Neuronal stem cell (in vitro differentiated cells): ENCODE measurements at regions not wholly inside any gene's neighbourhood (a gene's known extent, or its start where the extent isn't known, plus 50 kb on each side); places are given as distances from the start of the nearest gene placed in this dataset.

Source experiments
- DNase-seq: peaks from one replicate; pipeline ENCODE4 v3.0.0-alpha.2; 2013; ENCODE audit warnings: low spot score
- H2AFZ ChIP-seq: one replicate; pipeline ENCODE4 v1.6.1; 2013; ENCODE audit warnings: mild to moderate bottlenecking, low read length, inconsistent platforms
- H2AK5ac ChIP-seq: 2 replicates; pipeline ENCODE4 v1.6.1; 2013; ENCODE audit warnings: low read depth, mild to moderate bottlenecking, inconsistent platforms, low read length, moderate library complexity, mixed read lengths
- H2BK120ac ChIP-seq: 2 replicates; pipeline ENCODE4 v1.6.1; 2013; ENCODE audit warnings: low read depth, mild to moderate bottlenecking, inconsistent platforms, low read length, moderate library complexity, mixed read lengths
- H2BK12ac ChIP-seq: one replicate; pipeline ENCODE4 v1.6.1; 2013; ENCODE audit warnings: low read length, inconsistent platforms
- H2BK15ac ChIP-seq: 2 replicates; pipeline ENCODE4 v1.6.1; 2013; ENCODE audit warnings: mild to moderate bottlenecking, low read length, inconsistent platforms, mixed read lengths
- H2BK5ac ChIP-seq: one replicate; pipeline ENCODE4 v1.6.1; 2013; ENCODE audit warnings: inconsistent platforms, mild to moderate bottlenecking, low read length, moderate library complexity
- H3K14ac ChIP-seq: one replicate; pipeline ENCODE4 v1.6.1; 2013; ENCODE audit warnings: low read length, inconsistent platforms
- H3K18ac ChIP-seq: 2 replicates; pipeline ENCODE4 v1.6.1; 2013; ENCODE audit warnings: low read length, inconsistent platforms
- H3K23ac ChIP-seq: 2 replicates; pipeline ENCODE4 v1.6.1; 2013; ENCODE audit warnings: low read depth, mild to moderate bottlenecking, mixed read lengths, low read length, inconsistent platforms; ENCODE audit not compliant: poor library complexity
- H3K27ac ChIP-seq: replicated peaks from 3 replicates; pipeline ENCODE4 v1.5.1; 2013; ENCODE audit warnings: low read length, inconsistent platforms
- H3K27me3 ChIP-seq, 3 experiments: 2 replicates each; pipeline ENCODE4 v1.6.1; 2013; ENCODE audit warnings: low read length in 3 of 3, mild to moderate bottlenecking in 2 of 3, inconsistent platforms in 1 of 3, low read depth in 1 of 3, mixed read lengths in 1 of 3, moderate library complexity in 1 of 3; ENCODE audit not compliant: control insufficient read depth in 3 of 3, insufficient read depth in 3 of 3
- H3K36me3 ChIP-seq, 2 donors: replicated peaks in 1 of 2; 2 replicates each; pipeline ENCODE4 v1.6.1; 2013; ENCODE audit warnings: low read length in 2 of 2; ENCODE audit not compliant: control insufficient read depth in 2 of 2, insufficient read depth in 2 of 2
- H3K4ac ChIP-seq: 2 replicates; pipeline ENCODE4 v1.6.1; 2013; ENCODE audit warnings: inconsistent platforms, mild to moderate bottlenecking, low read length, moderate library complexity
- H3K4me1 ChIP-seq, 2 donors: 1 replicate in 1 of 2; 2 replicates in 1 of 2; pipeline ENCODE4 v1.6.1; 2013; ENCODE audit warnings: low read length in 2 of 2, low read depth in 1 of 2; ENCODE audit not compliant: control insufficient read depth in 2 of 2, insufficient read depth in 1 of 2
- H3K4me2 ChIP-seq: one replicate; pipeline ENCODE4 v1.6.1; 2013; ENCODE audit warnings: mild to moderate bottlenecking, low read length, inconsistent platforms; ENCODE audit not compliant: insufficient read depth, poor library complexity, severe bottlenecking
- H3K4me3 ChIP-seq, 2 donors: 2 replicates each; pipeline ENCODE4 v1.5.1; 2013; ENCODE audit warnings: low read length in 2 of 2, mild to moderate bottlenecking in 2 of 2, inconsistent platforms in 1 of 2, moderate library complexity in 1 of 2
- H3K79me1 ChIP-seq: one replicate; pipeline ENCODE4 v1.6.1; 2013; ENCODE audit warnings: low read depth, mild to moderate bottlenecking, inconsistent platforms, low read length, moderate library complexity
- H3K9ac ChIP-seq: one replicate; pipeline ENCODE4 v1.6.1; 2013; ENCODE audit warnings: mild to moderate bottlenecking, low read depth, low read length, inconsistent platforms; ENCODE audit not compliant: poor library complexity
- H3K9me3 ChIP-seq, 2 donors: replicated peaks in 1 of 2; 2 replicates each; pipeline versions ENCODE3 to v1.6.1; 2013; ENCODE audit warnings: low read length in 2 of 2, mild to moderate bottlenecking in 2 of 2, inconsistent platforms in 1 of 2, low read depth in 1 of 2, mixed read lengths in 1 of 2, moderate library complexity in 1 of 2; ENCODE audit not compliant: control insufficient read depth in 2 of 2, insufficient read depth in 1 of 2
- H4K8ac ChIP-seq: one replicate; pipeline ENCODE4 v1.6.1; 2013; ENCODE audit warnings: low read depth, mild to moderate bottlenecking, inconsistent platforms, low read length, moderate library complexity
- H4K91ac ChIP-seq: one replicate; pipeline ENCODE4 v1.6.1; 2013; ENCODE audit warnings: low read length, low read depth, mild to moderate bottlenecking, inconsistent platforms; ENCODE audit not compliant: poor library complexity
- WGBS, 2 donors: extraction: QIAGEN DNeasy Blood & Tissue Kit; methylation state at CpG; one replicate each; pipeline ENCODE4 v1.1.7; 2013; ENCODE audit warnings: missing lambda C conversion rate in 2 of 2, mixed read lengths in 1 of 2; ENCODE audit not compliant: insufficient read length in 2 of 2, insufficient replicate concordance in 1 of 2; ENCODE audit errors: extremely low coverage in 2 of 2; 5-methylcytosine and 5-hydroxymethylcytosine counted together

GRCh38 chr14:46091819-46092218, 559.8 kb downstream of the RPL10L start:
- Histone ChIP-seq H3K27me3 (no peaks in the 10 kb centered on the region), H2BK120ac (no peak overlapping the region), H3K36me3 (no peaks in the 10 kb centered on the region), H2BK15ac (no peak overlapping the region), H3K23ac (no peak overlapping the region), H2BK5ac (no peak overlapping the region), H3K4me1 (no peaks in the 10 kb centered on the region), H3K4ac (no peak overlapping the region), H3K9ac (no peak overlapping the region), H3K9me3 (no peaks in the 10 kb centered on the region), H2AK5ac (no peak overlapping the region), H3K18ac (no peak overlapping the region), H3K4me3 (no peak overlapping the region), H3K27ac (no peak overlapping the region), H3K4me2 (no peak overlapping the region), H3K79me1 (no peaks in the 10 kb centered on the region), H4K8ac (no peak overlapping the region), H4K91ac (no peak overlapping the region), H2AFZ (no peak overlapping the region), H2BK12ac (no peak overlapping the region), H3K14ac (no peak overlapping the region)
- WGBS, 2 donors = no CpG with 5 or more reads among the region's 3 CpGs
- DNase-seq = no peak

DNA sequence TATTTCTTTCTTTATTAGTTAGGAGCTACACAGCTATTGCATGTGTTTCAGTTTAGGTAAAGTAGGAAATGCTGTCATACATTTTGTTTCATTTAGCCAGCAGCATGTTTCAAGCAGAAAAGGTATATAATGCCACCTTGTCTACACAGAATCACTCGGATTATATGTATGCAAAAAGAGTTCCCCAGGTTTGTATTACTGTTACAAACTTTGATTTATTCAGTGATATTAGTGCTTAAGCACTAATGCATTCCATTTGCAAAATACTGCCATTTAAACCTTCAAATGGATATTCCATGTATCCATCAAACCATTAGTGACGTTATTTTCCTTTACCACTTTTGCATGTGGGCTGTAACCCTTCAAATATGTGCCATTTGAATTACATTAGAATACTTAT, 564.0 kb downstream of the RPL10L start:
- no peak overlapping the region for H2BK5ac ChIP-seq
- H3K14ac ChIP-seq = no peak overlapping the region
- H3K79me1 ChIP-seq = no peaks in the 10 kb centered on the region
- H2AFZ ChIP-seq = no peak overlapping the region
- H3K27ac ChIP-seq = no peak overlapping the region
- H3K9me3 ChIP-seq = no peaks in the 10 kb centered on the region
- WGBS, 2 donors = no CpG with 5 or more reads among the region's 2 CpGs
- H2BK15ac ChIP-seq = no peak overlapping the region
- H3K23ac ChIP-seq = no peak overlapping the region
- H4K91ac ChIP-seq = no peak overlapping the region
- no peaks in the 10 kb centered on the region for H3K36me3 ChIP-seq
- no peaks in the 10 kb centered on the region for H3K4me1 ChIP-seq
- H3K4ac ChIP-seq = no peak overlapping the region
- no peak overlapping the region for H3K9ac ChIP-seq
- no peak for DNase-seq
- no peak overlapping the region for H2BK120ac ChIP-seq
- H3K27me3 ChIP-seq = no peaks in the 10 kb centered on the region
- no peak overlapping the region for H3K4me3 ChIP-seq
- no peak overlapping the region for H3K4me2 ChIP-seq
- no peak overlapping the region for H4K8ac ChIP-seq
- no peak overlapping the region for H2AK5ac ChIP-seq
- no peak overlapping the region for H2BK12ac ChIP-seq
- H3K18ac ChIP-seq = no peak overlapping the region

GRCh38 chr14:46074061-46074460, 577.5 kb downstream of the RPL10L start:
- Histone ChIP-seq H2AFZ (no peak overlapping the region), H3K9me3 (no peaks in the 10 kb centered on the region), H3K4me1 (no peaks in the 10 kb centered on the region), H3K18ac (no peak overlapping the region), H2AK5ac (no peak overlapping the region), H2BK120ac (no peak overlapping the region), H2BK12ac (no peak overlapping the region), H3K27me3 (no peaks in the 10 kb centered on the region), H4K8ac (no peak overlapping the region), H3K9ac (no peak overlapping the region), H3K36me3 (no peaks in the 10 kb centered on the region), H3K14ac (no peak overlapping the region), H3K79me1 (no peaks in the 10 kb centered on the region), H3K27ac (no peak overlapping the region), H3K23ac (no peak overlapping the region), H3K4ac (no peak overlapping the region), H3K4me2 (no peak overlapping the region), H3K4me3 (no peak overlapping the region), H2BK15ac (no peak overlapping the region), H2BK5ac (no peak overlapping the region), H4K91ac (no peak overlapping the region)
- no CpG with 5 or more reads among the region's 2 CpGs for WGBS, 2 donors
- no peak for DNase-seq

DNA sequence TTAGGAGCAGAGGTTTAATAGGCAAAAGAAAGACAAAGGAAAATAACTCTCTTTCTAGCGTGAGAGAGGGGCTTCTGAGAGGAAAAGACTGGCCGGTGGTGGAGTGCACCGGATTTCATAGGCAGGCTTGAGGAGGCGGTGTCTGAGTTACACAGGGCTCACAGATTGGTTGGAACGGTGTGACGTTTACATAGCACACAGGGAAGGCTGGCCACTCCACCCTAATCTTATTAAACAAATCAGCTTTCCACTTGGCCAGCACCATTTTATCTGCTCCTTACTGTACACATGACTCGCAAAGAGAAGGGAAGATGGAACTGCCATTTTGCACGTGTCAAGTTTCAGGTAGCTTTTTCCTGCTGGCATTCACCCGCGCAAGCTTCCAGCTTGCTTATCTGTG, 587.7 kb downstream of the RPL10L start:
- H3K27ac ChIP-seq = no peak overlapping the region
- no peak overlapping the region for H2BK12ac ChIP-seq
- H4K91ac ChIP-seq = no peak overlapping the region
- H2AK5ac ChIP-seq = no peak overlapping the region
- H2BK15ac ChIP-seq = no peak overlapping the region
- peak overlapping the region; percentile 73 for H2AFZ ChIP-seq
- no peaks in the 10 kb centered on the region for H3K9me3 ChIP-seq
- H3K23ac ChIP-seq = no peak overlapping the region
- no peak overlapping the region for H3K4me3 ChIP-seq
- no peak overlapping the region for H3K4ac ChIP-seq
- DNase-seq = no peak
- no peak overlapping the region for H3K18ac ChIP-seq
- H2BK5ac ChIP-seq = no peak overlapping the region
- H3K4me2 ChIP-seq = no peak overlapping the region
- no peak overlapping the region for H2BK120ac ChIP-seq
- H3K27me3 ChIP-seq = no peaks in the 10 kb centered on the region
- no peaks in the 10 kb centered on the region for H3K79me1 ChIP-seq
- H3K14ac ChIP-seq = no peak overlapping the region
- H3K4me1 ChIP-seq = no peaks in the 10 kb centered on the region
- H3K9ac ChIP-seq = no peak overlapping the region
- no peak overlapping the region for H4K8ac ChIP-seq
- no peaks in the 10 kb centered on the region for H3K36me3 ChIP-seq
- WGBS, 2 donors = no CpG with 5 or more reads among the region's 10 CpGs
